ENCODE measurements at regions not wholly inside any gene's neighbourhood (a gene's known extent, or its start where the extent isn't known, plus 50 kb on each side); places are given as distances from the start of the nearest gene placed in this dataset.

GRCh38 chr3:188090620-188091309 is 63.2 kb upstream of the LPP start:
- no peaks in the 10 kb centered on the region for H3K4me1 ChIP-seq (ENCODE audit: insufficient read depth, low read length)
- H3K9me3 ChIP-seq (ENCODE audit: low read length), result no peaks in the 10 kb centered on the region
- H3K36me3 ChIP-seq (ENCODE audit: insufficient read depth, low read length), result no peaks in the 10 kb centered on the region
- no peak overlapping the region for H3K27ac ChIP-seq (ENCODE audit: low read depth, low read length)
- H3K27me3 ChIP-seq (ENCODE audit: control insufficient read depth in 1 of 2, insufficient read depth in 2 of 2, low read length in 2 of 2), result no peaks in the 10 kb centered on the region
- no peak overlapping the region for H3K9ac ChIP-seq (ENCODE audit: low read length)
- H3K4me3 ChIP-seq (ENCODE audit: low read depth in 1 of 2, low read length in 2 of 2), result no peak overlapping the region

- Histone ChIP-seq H3K9me3 (ENCODE audit: low read length) (no peaks in the 10 kb centered on the region), H3K27ac (ENCODE audit: low read depth, low read length) (no peak overlapping the region), H3K4me3 (ENCODE audit: low read depth in 1 of 2, low read length in 2 of 2) (no peak overlapping the region), H3K4me1 (ENCODE audit: insufficient read depth, low read length) (no peaks in the 10 kb centered on the region), H3K27me3 (ENCODE audit: control insufficient read depth in 1 of 2, insufficient read depth in 2 of 2, low read length in 2 of 2) (no peaks in the 10 kb centered on the region), H3K9ac (ENCODE audit: low read length) (no peak overlapping the region), H3K36me3 (ENCODE audit: insufficient read depth, low read length) (no peaks in the 10 kb centered on the region)
Observed at GRCh38 chr3:188091746-188092145, 62.2 kb upstream of the LPP start.

- Histone ChIP-seq H3K4me1 (ENCODE audit: insufficient read depth, low read length) (no peaks in the 10 kb centered on the region), H3K9ac (ENCODE audit: low read length) (no peak overlapping the region), H3K36me3 (ENCODE audit: insufficient read depth, low read length) (no peaks in the 10 kb centered on the region), H3K4me3 (ENCODE audit: low read depth in 1 of 2, low read length in 2 of 2) (no peak overlapping the region), H3K27me3 (ENCODE audit: control insufficient read depth in 1 of 2, insufficient read depth in 2 of 2, low read length in 2 of 2) (no peaks in the 10 kb centered on the region), H3K9me3 (ENCODE audit: low read length) (no peaks in the 10 kb centered on the region), H3K27ac (ENCODE audit: low read depth, low read length) (no peak overlapping the region)
Observed at GRCh38 chr3:188092648-188093047, 61.3 kb upstream of the LPP start.

DNA sequence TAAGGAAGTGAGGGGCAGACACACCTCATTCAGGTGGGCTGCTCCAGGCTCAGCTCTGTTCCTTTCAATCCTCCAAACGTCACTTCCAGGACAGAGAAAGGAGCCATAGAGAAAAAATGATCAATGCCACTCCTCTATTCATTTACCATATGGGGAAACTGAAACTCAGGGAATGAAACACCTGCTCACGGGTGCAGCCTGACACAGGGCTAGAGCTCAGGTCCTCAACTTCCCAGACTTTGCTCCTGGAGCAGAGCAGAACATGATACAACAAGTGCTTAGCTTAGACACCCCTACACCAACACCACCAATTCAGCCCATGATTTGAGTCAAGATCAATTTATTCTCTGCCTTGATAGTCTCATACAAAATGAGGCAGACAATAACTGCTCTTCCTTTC is 58.5 kb upstream of the LPP start:
- H3K9me3 ChIP-seq (ENCODE audit: low read length), result no peaks in the 10 kb centered on the region
- no peak overlapping the region for H3K27ac ChIP-seq (ENCODE audit: low read depth, low read length)
- H3K9ac ChIP-seq (ENCODE audit: low read length), result no peak overlapping the region

DNA sequence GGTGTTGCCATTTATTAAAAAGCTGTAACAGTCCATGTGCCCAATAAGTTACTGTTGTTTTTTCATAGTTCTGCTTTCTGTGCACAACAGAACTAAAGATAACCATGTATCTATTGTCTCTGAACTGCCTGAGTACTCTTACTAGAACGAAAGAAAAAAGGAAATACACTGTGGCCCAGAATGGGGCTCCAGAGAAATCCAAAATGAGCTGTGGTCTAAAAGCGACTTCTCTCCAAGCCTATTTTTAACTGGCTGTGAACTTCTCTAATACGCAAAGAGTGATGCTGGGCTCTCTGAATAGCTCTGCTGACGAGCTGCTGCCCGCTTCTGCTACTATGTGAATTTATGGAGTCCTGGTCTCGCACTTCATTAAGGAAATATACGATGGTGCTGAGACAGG is 56.2 kb upstream of the LPP start:
- Histone ChIP-seq H3K4me3 (ENCODE audit: low read depth in 1 of 2, low read length in 2 of 2) (no peak overlapping the region), H3K9me3 (ENCODE audit: low read length) (no peaks in the 10 kb centered on the region), H3K9ac (ENCODE audit: low read length) (no peak overlapping the region), H3K4me1 (ENCODE audit: insufficient read depth, low read length) (no peaks in the 10 kb centered on the region), H3K27ac (ENCODE audit: low read depth, low read length) (no peak overlapping the region), H3K27me3 (ENCODE audit: control insufficient read depth in 1 of 2, insufficient read depth in 2 of 2, low read length in 2 of 2) (no peaks in the 10 kb centered on the region), H3K36me3 (ENCODE audit: insufficient read depth, low read length) (no peaks in the 10 kb centered on the region)

More for the DNA sequence above, 58.5 kb upstream of the LPP start:
- Histone ChIP-seq H3K27me3 (ENCODE audit: control insufficient read depth in 1 of 2, insufficient read depth in 2 of 2, low read length in 2 of 2) (no peaks in the 10 kb centered on the region), H3K4me3 (ENCODE audit: low read depth in 1 of 2, low read length in 2 of 2) (no peak overlapping the region), H3K4me1 (ENCODE audit: insufficient read depth, low read length) (no peaks in the 10 kb centered on the region), H3K36me3 (ENCODE audit: insufficient read depth, low read length) (no peaks in the 10 kb centered on the region)

GRCh38 chr3:188099907-188100306 is 54.0 kb upstream of the LPP start:
- no peak overlapping the region for H3K27ac ChIP-seq (ENCODE audit: low read depth, low read length)
- no peak overlapping the region for H3K4me3 ChIP-seq (ENCODE audit: low read depth in 1 of 2, low read length in 2 of 2)
- no peak overlapping the region for H3K9ac ChIP-seq (ENCODE audit: low read length)

DNA sequence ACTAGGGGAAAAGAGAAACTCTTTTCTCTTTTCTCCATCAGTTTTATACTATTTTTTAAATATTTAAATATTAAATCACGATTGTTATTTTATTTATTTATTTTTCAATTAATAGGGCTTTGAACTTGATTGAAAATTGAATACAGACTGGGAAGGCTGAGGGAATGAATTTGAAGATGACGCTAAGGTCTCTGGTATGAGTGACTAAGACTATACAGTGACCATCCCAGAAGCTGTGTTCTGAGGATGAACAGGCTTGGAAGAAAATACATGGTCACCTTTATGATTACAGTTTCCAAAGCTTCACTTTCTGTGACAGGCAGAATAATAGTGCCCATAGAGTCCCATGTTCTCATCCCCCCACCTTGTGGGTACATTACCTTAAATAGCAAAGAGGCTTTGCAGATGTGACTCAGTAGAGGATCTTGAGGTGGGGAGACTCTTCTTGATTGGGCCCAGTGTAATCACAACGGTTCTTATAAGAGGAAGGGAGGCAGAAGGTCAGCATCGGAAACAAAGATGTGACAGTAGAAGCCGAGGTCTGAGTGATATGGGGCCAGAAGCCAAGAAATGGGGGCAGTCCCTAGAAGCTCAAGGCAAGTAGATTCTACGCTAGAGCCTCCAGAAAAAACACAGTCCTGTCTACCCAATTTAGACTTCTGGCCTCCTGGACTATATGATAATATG is 51.0 kb upstream of the LPP start:
- no peaks in the 10 kb centered on the region for H3K4me1 ChIP-seq (ENCODE audit: insufficient read depth, low read length)
- no peaks in the 10 kb centered on the region for H3K27me3 ChIP-seq (ENCODE audit: control insufficient read depth in 1 of 2, insufficient read depth in 2 of 2, low read length in 2 of 2)
- H3K4me3 ChIP-seq (ENCODE audit: low read depth in 1 of 2, low read length in 2 of 2), result no peak overlapping the region
- H3K9ac ChIP-seq (ENCODE audit: low read length), result no peak overlapping the region
- H3K9me3 ChIP-seq (ENCODE audit: low read length), result no peaks in the 10 kb centered on the region
- no peak overlapping the region for H3K27ac ChIP-seq (ENCODE audit: low read depth, low read length)
- no peaks in the 10 kb centered on the region for H3K36me3 ChIP-seq (ENCODE audit: insufficient read depth, low read length)

More at GRCh38 chr3:188099907-188100306, 54.0 kb upstream of the LPP start:
- Histone ChIP-seq H3K27me3 (ENCODE audit: control insufficient read depth in 1 of 2, insufficient read depth in 2 of 2, low read length in 2 of 2) (no peaks in the 10 kb centered on the region), H3K4me1 (ENCODE audit: insufficient read depth, low read length) (no peaks in the 10 kb centered on the region), H3K9me3 (ENCODE audit: low read length) (no peaks in the 10 kb centered on the region), H3K36me3 (ENCODE audit: insufficient read depth, low read length) (no peaks in the 10 kb centered on the region)

GRCh38 chr3:188104050-188104449 is 49.9 kb upstream of the LPP start:
- H3K9ac ChIP-seq (ENCODE audit: low read length), result no peak overlapping the region
- no peaks in the 10 kb centered on the region for H3K27me3 ChIP-seq (ENCODE audit: control insufficient read depth in 1 of 2, insufficient read depth in 2 of 2, low read length in 2 of 2)
- H3K9me3 ChIP-seq (ENCODE audit: low read length), result no peaks in the 10 kb centered on the region
- no peaks in the 10 kb centered on the region for H3K36me3 ChIP-seq (ENCODE audit: insufficient read depth, low read length)
- H3K27ac ChIP-seq (ENCODE audit: low read depth, low read length), result no peak overlapping the region
- H3K4me3 ChIP-seq (ENCODE audit: low read depth in 1 of 2, low read length in 2 of 2), result no peak overlapping the region
- H3K4me1 ChIP-seq (ENCODE audit: insufficient read depth, low read length), result no peaks in the 10 kb centered on the region
